Activated CD4-positive, alpha-beta T cell treated with anti-CD3 and anti-CD28 coated beads, Interleukin-2, amount 50 U/mL, for 24 hours (primary cell): ENCODE measurements at regions not wholly inside any gene's neighbourhood (a gene's known extent, or its start where the extent isn't known, plus 50 kb on each side); places are given as distances from the start of the nearest gene placed in this dataset.

ENCODE experiments used
- DNase-seq, 2 donors: peaks; one replicate each; pipeline ENCODE4 v3.0.0-alpha.2; 2020; ENCODE audit warnings: low read depth in 1 of 2, low spot score in 1 of 2

GRCh38 chr1:181383695-181384094, 99.6 kb upstream of the CACNA1E start:
- no peak for DNase-seq

GRCh38 chr1:181386340-181386739, 97.0 kb upstream of the CACNA1E start:
- no peak for DNase-seq

GRCh38 chr1:181386951-181387350, 96.4 kb upstream of the CACNA1E start:
- DNase-seq, result no peak

GRCh38 chr1:181387702-181388101, 95.6 kb upstream of the CACNA1E start:
- no peak for DNase-seq

- DNase-seq, result no peak
These were observed 92.8 kb upstream of the CACNA1E start for GRCh38 chr1:181390410-181391077.

GRCh38 chr1:181391301-181391900, 91.9 kb upstream of the CACNA1E start:
- DNase-seq, result no peak

GRCh38 chr1:181392133-181392532, 91.2 kb upstream of the CACNA1E start:
- DNase-seq, result no peak

- DNase-seq, result no peak
These were observed 90.6 kb upstream of the CACNA1E start for GRCh38 chr1:181392613-181393220.

- DNase-seq, result no peak
These were observed 88.6 kb upstream of the CACNA1E start for GRCh38 chr1:181394766-181395165.

- peak in 1 of 2 donors; percentile 21 for DNase-seq
These were observed 87.1 kb upstream of the CACNA1E start for GRCh38 chr1:181396171-181396670.

GRCh38 chr1:181396811-181397210, 86.5 kb upstream of the CACNA1E start:
- DNase-seq, result no peak

GRCh38 chr1:181397845-181398244, 85.5 kb upstream of the CACNA1E start:
- no peak for DNase-seq

- no peak for DNase-seq
These were observed 84.8 kb upstream of the CACNA1E start for GRCh38 chr1:181398544-181398943.

GRCh38 chr1:181405584-181405983, 77.7 kb upstream of the CACNA1E start:
- DNase-seq, result no peak

GRCh38 chr1:181406989-181407388, 76.3 kb upstream of the CACNA1E start:
- DNase-seq, result no peak

GRCh38 chr1:181409981-181410380, 73.3 kb upstream of the CACNA1E start:
- no peak for DNase-seq

GRCh38 chr1:181412746-181413145, 70.6 kb upstream of the CACNA1E start:
- DNase-seq, result no peak

GRCh38 chr1:181413195-181413815, 70.0 kb upstream of the CACNA1E start:
- no peak for DNase-seq

GRCh38 chr1:181413836-181414235, 69.5 kb upstream of the CACNA1E start:
- DNase-seq, result no peak

- DNase-seq, result no peak
These were observed 67.0 kb upstream of the CACNA1E start for GRCh38 chr1:181416268-181416860.

- DNase-seq, result no peak
These were observed 65.4 kb upstream of the CACNA1E start for GRCh38 chr1:181417915-181418314.
